PC-9 (cell line): ENCODE measurements at regions not wholly inside any gene's neighbourhood (a gene's known extent, or its start where the extent isn't known, plus 50 kb on each side); places are given as distances from the start of the nearest gene placed in this dataset.

Source experiments
- BruUV-seq: library from RNA; stranded (reverse); fragments of 400-500 nt; replicated peaks from 2 replicates; lab custom pipeline; 2021; lab: Mats Ljungman, UMichigan
- CTCF ChIA-PET: fragments of 300-600 bp; sonication (Branson Sonifier 250); formaldehyde crosslinking; loops from one replicate; lab custom pipeline; 2022; ENCODE audit warnings: antibody characterized with exemption; lab: Charles Lee
- POLR2A ChIA-PET: fragments of 300-600 bp; sonication (Branson Sonifier 250); formaldehyde crosslinking; loops from one replicate; lab custom pipeline; 2022; ENCODE audit warnings: antibody characterized with exemption; ENCODE audit not compliant: unreplicated experiment; lab: Charles Lee
- DNase-seq, 2 experiments: peaks; one replicate each; pipeline versions ENCODE4 v3.0.0 to v3.0.0-alpha.2; 2015 to 2022; ENCODE audit warnings: mixed read lengths in 1 of 2
- H2AFZ ChIP-seq: fragments of 200-600 bp; sonication (generic); 2 replicates; pipeline ENCODE4 v1.8.1; 2017; ENCODE audit warnings: antibody characterized with exemption
- H3F3A ChIP-seq: fragments of 200-600 bp; sonication (generic); 2 replicates; pipeline ENCODE4 v1.8.1; 2017; ENCODE audit warnings: antibody characterized with exemption, mild to moderate bottlenecking, low read depth; ENCODE audit not compliant: insufficient read depth
- H3K27ac ChIP-seq: fragments of 200-600 bp; sonication (generic); 2 replicates; pipeline ENCODE4 v1.6.1; 2016; ENCODE audit warnings: mixed run types
- H3K27me3 ChIP-seq: fragments of 200-600 bp; sonication (generic); 2 replicates; pipeline ENCODE4 v1.6.1; 2016; ENCODE audit warnings: low read depth, mixed run types; ENCODE audit not compliant: insufficient read depth
- H3K36me3 ChIP-seq: fragments of 200-600 bp; sonication (generic); 2 replicates; pipeline ENCODE4 v1.6.1; 2016; ENCODE audit warnings: low read depth, mixed run types
- H3K4me1 ChIP-seq: fragments of 200-600 bp; sonication (generic); replicated peaks from 2 replicates; pipeline ENCODE4 v1.6.1; 2016; ENCODE audit warnings: mixed run types; ENCODE audit not compliant: insufficient read depth
- H3K4me2 ChIP-seq: fragments of 200-600 bp; sonication (generic); 2 replicates; pipeline ENCODE4 v1.6.1; 2017; ENCODE audit warnings: mixed run types
- H3K4me3 ChIP-seq: fragments of 200-600 bp; sonication (generic); 2 replicates; pipeline ENCODE4 v1.6.1; 2016; ENCODE audit warnings: mixed run types
- H3K79me2 ChIP-seq: fragments of 200-600 bp; sonication (generic); 2 replicates; pipeline ENCODE4 v1.6.1; 2017; ENCODE audit warnings: low read depth, mixed run types
- H3K9me2 ChIP-seq: fragments of 200-600 bp; sonication (generic); 2 replicates; pipeline ENCODE4 v1.8.1; 2017; ENCODE audit warnings: mild to moderate bottlenecking; ENCODE audit not compliant: insufficient read depth
- H3K9me3 ChIP-seq: fragments of 200-600 bp; sonication (generic); 2 replicates; pipeline ENCODE4 v1.8.1; 2016; ENCODE audit warnings: low read depth; ENCODE audit not compliant: insufficient read depth
- H4K20me1 ChIP-seq: fragments of 200-600 bp; sonication (generic); 2 replicates; pipeline ENCODE4 v1.8.1; 2017; ENCODE audit not compliant: insufficient read depth
- EZH2 ChIP-seq: fragments of 200-600 bp; sonication (generic); IDR thresholded peaks from 2 replicates; pipeline ENCODE4 v1.8.0; 2017; ENCODE audit warnings: antibody characterized with exemption, low read depth
- intact Hi-C: fragments of 100-400 bp; cut with micrococcal nuclease; formaldehyde crosslinking; loops from one replicate; pipeline ENCODE4 v1.10.0; 2022; ENCODE audit not compliant: unreplicated experiment
- TF ChIP-seq, protein P1 (sequence below): fragments of 200-600 bp; sonication (generic); conservative IDR thresholded peaks from 2 replicates; pipeline ENCODE4 v1.6.1; 2017; ENCODE audit warnings: mixed run types, antibody characterized with exemption, mild to moderate bottlenecking, moderate library complexity

DNA sequence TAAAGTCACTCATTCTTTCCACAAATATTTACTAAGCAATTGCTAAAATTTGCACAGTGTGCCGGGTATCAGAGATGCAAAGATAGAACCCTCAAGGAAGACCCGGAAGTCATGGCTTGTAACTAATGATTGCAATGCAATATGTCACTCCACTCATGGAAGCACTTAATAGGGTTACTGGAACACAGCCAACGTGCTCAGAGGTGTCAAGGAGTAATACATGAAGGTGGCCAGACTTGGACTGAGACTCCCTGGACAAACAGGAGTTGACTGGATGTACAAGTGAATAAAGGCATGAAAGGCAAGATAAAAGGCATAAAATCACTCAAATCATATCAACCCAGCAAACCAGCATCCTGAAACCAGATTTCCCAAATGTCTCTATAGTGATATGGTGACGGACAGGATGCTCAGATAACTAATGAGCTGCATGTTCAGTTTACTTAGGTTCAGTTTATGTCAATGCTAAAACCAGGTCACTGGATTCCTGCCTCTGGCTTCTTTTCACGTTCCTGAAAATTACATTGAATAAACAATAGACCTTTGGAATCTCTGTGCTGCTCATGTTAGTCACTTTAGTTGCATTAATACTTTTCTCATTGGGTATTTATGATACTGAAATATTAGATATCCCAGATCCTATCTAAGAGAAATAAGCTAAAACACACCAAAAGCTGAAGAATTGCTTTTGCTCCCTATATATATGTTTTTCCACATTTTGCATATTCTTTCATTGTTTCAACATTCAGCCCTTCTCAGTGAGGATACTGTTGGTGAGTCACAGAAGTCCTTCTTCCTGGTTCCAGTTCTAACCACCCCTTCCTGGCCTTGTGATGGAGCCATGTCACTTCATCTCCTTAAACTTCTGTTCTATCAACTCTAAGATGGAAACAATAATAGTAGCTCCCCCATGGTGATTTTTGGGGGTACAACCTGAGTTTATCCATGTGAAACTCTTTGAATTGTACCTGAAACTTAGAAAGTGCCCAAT lies 688.9 kb upstream of the ID2 start:
- TF ChIP-seq, protein P1, sequence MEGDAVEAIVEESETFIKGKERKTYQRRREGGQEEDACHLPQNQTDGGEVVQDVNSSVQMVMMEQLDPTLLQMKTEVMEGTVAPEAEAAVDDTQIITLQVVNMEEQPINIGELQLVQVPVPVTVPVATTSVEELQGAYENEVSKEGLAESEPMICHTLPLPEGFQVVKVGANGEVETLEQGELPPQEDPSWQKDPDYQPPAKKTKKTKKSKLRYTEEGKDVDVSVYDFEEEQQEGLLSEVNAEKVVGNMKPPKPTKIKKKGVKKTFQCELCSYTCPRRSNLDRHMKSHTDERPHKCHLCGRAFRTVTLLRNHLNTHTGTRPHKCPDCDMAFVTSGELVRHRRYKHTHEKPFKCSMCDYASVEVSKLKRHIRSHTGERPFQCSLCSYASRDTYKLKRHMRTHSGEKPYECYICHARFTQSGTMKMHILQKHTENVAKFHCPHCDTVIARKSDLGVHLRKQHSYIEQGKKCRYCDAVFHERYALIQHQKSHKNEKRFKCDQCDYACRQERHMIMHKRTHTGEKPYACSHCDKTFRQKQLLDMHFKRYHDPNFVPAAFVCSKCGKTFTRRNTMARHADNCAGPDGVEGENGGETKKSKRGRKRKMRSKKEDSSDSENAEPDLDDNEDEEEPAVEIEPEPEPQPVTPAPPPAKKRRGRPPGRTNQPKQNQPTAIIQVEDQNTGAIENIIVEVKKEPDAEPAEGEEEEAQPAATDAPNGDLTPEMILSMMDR = no peak
- no peak for TF ChIP-seq EZH2
- Histone ChIP-seq H3K27me3 (peaks cover 23% of the 10 kb centered on the region; the same call in 1 of the 2 replicates), H3K79me2 (no peaks in the 10 kb centered on the region), H3K4me2 (no peak overlapping the region), H3F3A (no peaks in the 10 kb centered on the region), H3K27ac (no peak overlapping the region), H3K4me3 (no peak overlapping the region), H2AFZ (no peak overlapping the region), H3K36me3 (no peaks in the 10 kb centered on the region), H3K9me3 (no peaks in the 10 kb centered on the region; the same call in 1 of the 2 replicates), H4K20me1 (no peaks in the 10 kb centered on the region), H3K9me2 (no peaks in the 10 kb centered on the region), H3K4me1 (no peaks in the 10 kb centered on the region)
- DNase-seq = no peak
- BruUV-seq = no TSS peak
- CTCF ChIA-PET = no interaction called here
- POLR2A ChIA-PET = no interaction called here
- intact Hi-C loops = no loop called here

DNA sequence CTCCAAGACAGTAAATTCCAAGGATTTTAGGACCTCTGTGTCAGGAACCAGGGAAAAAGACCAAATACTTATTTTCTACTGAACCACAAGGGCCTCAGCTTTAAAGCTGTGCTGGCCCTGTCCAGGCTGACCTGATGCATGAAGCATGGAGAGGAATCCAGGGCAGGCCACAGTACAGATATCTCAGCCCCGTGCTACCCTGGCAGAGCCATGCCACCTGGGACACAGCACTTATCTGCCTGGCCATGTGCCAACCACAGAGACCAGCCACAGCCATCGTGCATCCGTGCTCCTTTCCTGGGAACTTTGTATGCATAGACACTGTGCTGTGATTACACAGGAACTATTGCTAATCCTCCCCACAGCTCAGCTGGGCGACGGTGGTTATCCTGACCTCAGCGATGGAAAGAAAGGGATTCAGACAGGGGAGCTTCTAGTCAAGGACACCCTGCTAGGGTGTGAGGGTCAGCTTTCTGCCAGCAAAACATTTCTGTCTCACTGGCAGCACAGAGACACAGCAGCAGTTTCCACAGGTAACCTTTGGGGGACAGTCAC lies 687.4 kb upstream of the ID2 start:
- no peak overlapping the region for H3K4me2 ChIP-seq
- H3K9me3 ChIP-seq = no peaks in the 10 kb centered on the region; the same call in 1 of the 2 replicates
- H3K9me2 ChIP-seq = no peaks in the 10 kb centered on the region
- H2AFZ ChIP-seq = no peak overlapping the region
- H3K4me3 ChIP-seq = no peak overlapping the region
- no peak for DNase-seq
- no peaks in the 10 kb centered on the region for H3K4me1 ChIP-seq
- TF ChIP-seq, protein P1 = no peak
- no peak for TF ChIP-seq EZH2
- peaks cover 23% of the 10 kb centered on the region; the same call in 1 of the 2 replicates for H3K27me3 ChIP-seq
- BruUV-seq = no TSS peak
- H4K20me1 ChIP-seq = no peaks in the 10 kb centered on the region
- no peaks in the 10 kb centered on the region for H3F3A ChIP-seq
- ChIA-PET POLR2A (interaction anchor here (0.6 to 0.7 kb wide), 2 partner anchors 115 to 411 kb away, joined by 3 to 4 read pairs; no protein-coding TSS in a partner anchor), CTCF (no interaction called here)
- H3K36me3 ChIP-seq = no peaks in the 10 kb centered on the region
- intact Hi-C loops = no loop called here
- no peak overlapping the region for H3K27ac ChIP-seq
- H3K79me2 ChIP-seq = no peaks in the 10 kb centered on the region

DNA sequence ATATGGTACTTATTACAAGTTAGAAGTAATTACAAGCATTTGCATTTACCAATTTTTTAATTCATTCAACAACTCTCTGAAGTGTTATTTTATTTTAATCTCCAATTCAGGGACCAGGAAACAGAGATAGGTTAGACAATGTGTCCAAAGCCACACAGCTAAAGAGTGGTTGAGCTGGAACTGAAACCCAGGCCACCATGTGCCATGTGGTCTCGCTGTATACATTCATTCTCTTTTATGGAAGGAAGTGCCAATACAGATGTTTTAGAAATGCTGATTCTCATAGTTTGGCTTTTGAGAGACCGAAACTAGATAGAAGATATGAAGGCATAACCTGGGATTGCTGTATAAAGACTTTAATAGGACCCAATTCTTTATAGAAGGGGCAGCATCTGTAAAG lies 684.6 kb upstream of the ID2 start:
- intact Hi-C loops = no loop called here
- no peak overlapping the region for H3K4me2 ChIP-seq
- H3K36me3 ChIP-seq = no peaks in the 10 kb centered on the region
- no peak for DNase-seq
- no peaks in the 10 kb centered on the region for H3K9me2 ChIP-seq
- ChIA-PET POLR2A (no interaction called here), CTCF (no interaction called here)
- H3K4me1 ChIP-seq = no peaks in the 10 kb centered on the region
- no peak overlapping the region for H3K4me3 ChIP-seq
- H4K20me1 ChIP-seq = no peaks in the 10 kb centered on the region
- no peaks in the 10 kb centered on the region; the same call in 1 of the 2 replicates for H3K9me3 ChIP-seq
- H3K27me3 ChIP-seq = peaks cover 23% of the 10 kb centered on the region; the same call in 1 of the 2 replicates
- H3K79me2 ChIP-seq = no peaks in the 10 kb centered on the region
- no peaks in the 10 kb centered on the region for H3F3A ChIP-seq
- no TSS peak for BruUV-seq
- TF ChIP-seq, protein P1 = no peak
- no peak for TF ChIP-seq EZH2
- H2AFZ ChIP-seq = no peak overlapping the region
- H3K27ac ChIP-seq = no peak overlapping the region
